Heart left ventricle (tissue), 13 donors: ENCODE measurements at regions not wholly inside any gene's neighbourhood (a gene's known extent, or its start where the extent isn't known, plus 50 kb on each side); places are given as distances from the start of the nearest gene placed in this dataset.

Source experiments
- POLR2A ChIP-seq, 2 donors: fragments of 450-650 bp; IDR thresholded peaks; one replicate each; pipeline ENCODE4 v1.6.1; 2017; ENCODE audit warnings: antibody characterized with exemption in 2 of 2, mild to moderate bottlenecking in 2 of 2, moderate library complexity in 2 of 2
- TF ChIP-seq, protein P1 (sequence below), 12 donors: fragments of 200-600 bp; sonication (generic) in 4 of 12; IDR thresholded peaks; one replicate each; pipeline versions ENCODE4 v1.5.0 to v1.8.0; 2018 to 2022; ENCODE audit warnings: antibody characterized with exemption in 12 of 12, mild to moderate bottlenecking in 5 of 12
- donor health status: ischemic (EF 13 %, LVEDD 7.1; RV severe dilation, severe dysfunction).
- donor health status: DM: no; HTN: yes; CAD: no.
- donor health status: DM: no; HTN: no; CAD: no.
- donor health status: ischemic (EF 25% LVEDD 6.9; RV normal size, moderate dysfunction).
- donor health status: ischemic (EF 25% LVEDD 5.7; RV mildly dilated, moderate dysfunction).
- donor health status: ischemic (EF 35%, LVEDD 5.7; RV mildly dilated, moderate dysfunction).
- donor health status: nonischemic (EF 11% LVEDD 7.7; RV severe dilation, severe dysfunction).
- donor health status: DM: yes; HTN: yes; CAD: no.
- donor health status: PGD.
- donor health status: ischemic (EF 29% LVEDD 5.4; RV normal size, mild dysfunction).
- donor health status: nonischemic (EF 23%, LVEDD 6.1; RV moderate dilation, normal function).

DNA sequence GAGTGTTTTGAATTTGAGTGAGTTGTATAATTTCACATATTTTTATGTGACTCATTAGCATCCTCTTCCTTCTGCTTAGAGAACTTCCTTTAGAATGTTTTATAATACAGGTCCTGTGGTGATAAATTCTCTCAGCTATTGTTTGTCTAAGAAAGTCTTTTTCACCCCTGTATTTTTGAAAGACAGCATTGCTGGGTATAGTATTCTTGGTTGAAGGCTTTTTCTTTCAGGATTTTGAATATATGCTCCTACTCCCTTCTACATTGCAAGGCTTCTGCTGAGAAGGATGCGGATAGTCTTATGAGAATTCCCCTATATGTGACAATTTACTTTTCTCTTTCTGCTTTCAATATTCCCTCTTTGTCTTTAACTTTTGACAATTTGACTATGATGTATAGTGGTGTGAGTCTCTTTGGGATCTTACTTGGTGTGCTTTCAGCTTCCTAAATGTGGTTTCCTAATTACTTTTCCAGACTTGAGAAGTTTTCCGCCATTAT, 118.9 kb upstream of the HMGA2 start:
- TF ChIP-seq, protein P1, sequence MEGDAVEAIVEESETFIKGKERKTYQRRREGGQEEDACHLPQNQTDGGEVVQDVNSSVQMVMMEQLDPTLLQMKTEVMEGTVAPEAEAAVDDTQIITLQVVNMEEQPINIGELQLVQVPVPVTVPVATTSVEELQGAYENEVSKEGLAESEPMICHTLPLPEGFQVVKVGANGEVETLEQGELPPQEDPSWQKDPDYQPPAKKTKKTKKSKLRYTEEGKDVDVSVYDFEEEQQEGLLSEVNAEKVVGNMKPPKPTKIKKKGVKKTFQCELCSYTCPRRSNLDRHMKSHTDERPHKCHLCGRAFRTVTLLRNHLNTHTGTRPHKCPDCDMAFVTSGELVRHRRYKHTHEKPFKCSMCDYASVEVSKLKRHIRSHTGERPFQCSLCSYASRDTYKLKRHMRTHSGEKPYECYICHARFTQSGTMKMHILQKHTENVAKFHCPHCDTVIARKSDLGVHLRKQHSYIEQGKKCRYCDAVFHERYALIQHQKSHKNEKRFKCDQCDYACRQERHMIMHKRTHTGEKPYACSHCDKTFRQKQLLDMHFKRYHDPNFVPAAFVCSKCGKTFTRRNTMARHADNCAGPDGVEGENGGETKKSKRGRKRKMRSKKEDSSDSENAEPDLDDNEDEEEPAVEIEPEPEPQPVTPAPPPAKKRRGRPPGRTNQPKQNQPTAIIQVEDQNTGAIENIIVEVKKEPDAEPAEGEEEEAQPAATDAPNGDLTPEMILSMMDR (IDR thresholded peaks at IDR 0.05), result no peak
- TF ChIP-seq POLR2A (IDR thresholded peaks at IDR 0.05), result no peak
